22Rv1 (cell line): ENCODE measurements at regions not wholly inside any gene's neighbourhood (a gene's known extent, or its start where the extent isn't known, plus 50 kb on each side); places are given as distances from the start of the nearest gene placed in this dataset.
"Not testable (repeated sequence)": the region's sequence is repeated elsewhere in the genome, so short reads cannot be mapped to it uniquely, and the experiment has no call there.

Experiments used
- H3K27ac ChIP-seq: fragments of 450-650 bp; 2 replicates; pipeline ENCODE4 v1.5.1; 2017
- CTCF ChIP-seq: fragments of 450-650 bp; IDR thresholded peaks from 2 replicates; pipeline ENCODE4 v1.5.1; 2017; ENCODE audit warnings: mild to moderate bottlenecking
- ZFX ChIP-seq: fragments of 450-650 bp; IDR thresholded peaks from 2 replicates; pipeline ENCODE4 v1.6.1; 2017; ENCODE audit warnings: antibody characterized with exemption, borderline replicate concordance

- TF ChIP-seq ZFX (no peak), CTCF (no peak)
- no peak overlapping the region for H3K27ac ChIP-seq
Observed at GRCh38 chr12:72207486-72208409, 64.4 kb upstream of the TRHDE start.

GRCh38 chr12:72209086-72209485 is 63.1 kb upstream of the TRHDE start:
- H3K27ac ChIP-seq = no peak overlapping the region
- TF ChIP-seq ZFX (no peak), CTCF (no peak)

- H3K27ac ChIP-seq = no peak overlapping the region
- TF ChIP-seq CTCF (no peak), ZFX (no peak)
Observed at GRCh38 chr12:72214163-72214562, 58.0 kb upstream of the TRHDE start.

GRCh38 chr12:72215287-72215686 is 56.9 kb upstream of the TRHDE start:
- not testable (repeated sequence) for H3K27ac ChIP-seq

- no peak for TF ChIP-seq CTCF
- TF ChIP-seq ZFX = no peak
Observed at GRCh38 chr12:72219937-72220336, 52.2 kb upstream of the TRHDE start.

More at GRCh38 chr12:72219937-72220336, 52.2 kb upstream of the TRHDE start:
- H3K27ac ChIP-seq = no peak overlapping the region
